K562 (cell line): ENCODE measurements at regions not wholly inside any gene's neighbourhood (a gene's known extent, or its start where the extent isn't known, plus 50 kb on each side); places are given as distances from the start of the nearest gene placed in this dataset.

Experiments used
- ATAC-seq: fragments of 200-7000 bp; cut with Tn5 transposase; 3 replicates; pipeline ENCODE4 v1.9.1; 2020; ENCODE audit warnings: moderate library complexity
- BruUV-seq: library from RNA; stranded (reverse); fragments of 400-500 nt; replicated peaks from 2 replicates; lab custom pipeline; 2021; lab: Mats Ljungman, UMichigan
- CTCF ChIA-PET: fragments of 300-600 bp; formaldehyde crosslinking; extraction: SDS; loops from one replicate; lab custom pipeline; 2021; ENCODE audit warnings: low intra/inter-chr PET ratio; lab: Yijun Ruan, JAX
- POLR2A ChIA-PET: fragments of 300-600, 350-650 bp; sonication (Branson Sonifier 250); formaldehyde crosslinking; extraction: SDS; loops from one replicate; lab custom pipeline; 2021; ENCODE audit warnings: antibody characterized with exemption, inconsistent platforms; lab: Yijun Ruan, JAX
- DNase-seq, 4 experiments: peaks; one replicate each; pipeline versions ENCODE4 v3.0.0 to v3.0.0-alpha.2; 2011 to 2018; ENCODE audit warnings: low spot score in 3 of 4, mixed read lengths in 3 of 4; ENCODE audit errors: extremely low read depth in 1 of 4
- FAIRE-seq: peaks from 2 replicates; lab custom pipeline; 2011; peaks lifted over from hg19 to GRCh38; lab: Jason Lieb, UNC
- H2AFZ ChIP-seq: 2 replicates; pipeline ENCODE4 v1.6.0; 2011; ENCODE audit warnings: low read depth, low read length, control low read depth, inconsistent platforms
- H3K27ac ChIP-seq: fragments of 200-600 bp; 3 replicates; pipeline ENCODE4 v1.8.0; 2011; ENCODE audit warnings: low read depth, mild to moderate bottlenecking, control low read depth, inconsistent platforms, low read length, moderate library complexity, mixed read lengths; ENCODE audit errors: extremely low read depth
- H3K27me3 ChIP-seq, 2 experiments: fragments of 300-600 bp in 1 of 2; 2 replicates in 1 of 2; 3 replicates in 1 of 2; pipeline versions ENCODE4 v1.6.0 to v1.8.0; 2011; ENCODE audit warnings: inconsistent platforms in 2 of 2, low read length in 2 of 2, mild to moderate bottlenecking in 1 of 2, mixed read lengths in 1 of 2, moderate library complexity in 1 of 2; ENCODE audit not compliant: control insufficient read depth in 2 of 2, insufficient read depth in 2 of 2
- H3K36me3 ChIP-seq: fragments of 300-600 bp; 3 replicates; pipeline ENCODE4 v1.8.0; 2011; ENCODE audit warnings: mild to moderate bottlenecking, low read length, inconsistent platforms; ENCODE audit not compliant: control insufficient read depth, insufficient read depth
- H3K4me1 ChIP-seq, 2 experiments: fragments of 200-600 bp in 1 of 2; replicated peaks in 1 of 2; 2 replicates in 1 of 2; 3 replicates in 1 of 2; pipeline versions ENCODE4 v1.5.1 to v1.8.0; 2011; ENCODE audit warnings: inconsistent platforms in 2 of 2, low read length in 2 of 2, mild to moderate bottlenecking in 1 of 2, mixed read lengths in 1 of 2, moderate library complexity in 1 of 2; ENCODE audit not compliant: control insufficient read depth in 2 of 2, insufficient read depth in 2 of 2
- H3K4me2 ChIP-seq: 2 replicates; pipeline ENCODE4 v1.6.1; 2011; ENCODE audit warnings: low read length, control low read depth, inconsistent platforms, mixed read lengths; ENCODE audit not compliant: insufficient read depth
- H3K4me3 ChIP-seq: fragments of 200-600 bp; sonication (generic), shearing (Covaris generic); 2 replicates; pipeline ENCODE4 v1.5.1; 2016; ENCODE audit warnings: control low read depth, inconsistent platforms
- H3K79me2 ChIP-seq: fragments of 200-600 bp; 3 replicates; pipeline ENCODE4 v1.8.0; 2011; ENCODE audit warnings: low read length, inconsistent platforms; ENCODE audit not compliant: control insufficient read depth, insufficient read depth
- H3K9ac ChIP-seq, 2 experiments: 2 replicates each; pipeline versions ENCODE4 v1.6.0 to v1.6.1; 2011; ENCODE audit warnings: low read depth in 2 of 2, low read length in 2 of 2, control low read depth in 1 of 2, inconsistent platforms in 1 of 2, mild to moderate bottlenecking in 1 of 2, mixed read lengths in 1 of 2; ENCODE audit not compliant: insufficient read depth in 1 of 2
- H3K9me1 ChIP-seq: one replicate; pipeline ENCODE4 v1.6.0; 2011; ENCODE audit warnings: inconsistent platforms, mild to moderate bottlenecking, low read length, moderate library complexity; ENCODE audit not compliant: control insufficient read depth, insufficient read depth
- H3K9me3 ChIP-seq: replicated peaks from 2 replicates; pipeline ENCODE4 v1.5.1; 2011; ENCODE audit warnings: low read depth, low read length, inconsistent platforms; ENCODE audit not compliant: control insufficient read depth, insufficient read depth
- H4K20me1 ChIP-seq: replicated peaks from 2 replicates; pipeline ENCODE4 v1.6.1; 2011; ENCODE audit warnings: low read length, inconsistent platforms, mixed read lengths; ENCODE audit not compliant: control insufficient read depth, insufficient read depth
- HDAC1 ChIP-seq, 2 experiments: fragments of 450-650 bp; IDR thresholded peaks; 2 replicates each; pipeline ENCODE4 v1.6.1; 2016 to 2017; ENCODE audit warnings: inconsistent platforms in 1 of 2, mild to moderate bottlenecking in 1 of 2, moderate library complexity in 1 of 2
- MGA ChIP-seq: fragments of 450-650 bp; IDR thresholded peaks from 2 replicates; pipeline ENCODE4 v1.6.1; 2016; ENCODE audit warnings: mild to moderate bottlenecking, moderate library complexity
- NBN ChIP-seq: fragments of 450-650 bp; IDR thresholded peaks from 2 replicates; pipeline ENCODE4 v1.6.1; 2016; ENCODE audit warnings: low read depth, mild to moderate bottlenecking
- NFE2 ChIP-seq: IDR thresholded peaks from 2 replicates; pipeline ENCODE4 v1.6.1; 2014; ENCODE audit warnings: antibody characterized with exemption, low read depth
- PRDM10 ChIP-seq: fragments of 450-650 bp; IDR thresholded peaks from 2 replicates; pipeline ENCODE4 v1.6.1; 2018; ENCODE audit not compliant: partially characterized antibody
- SRSF3 ChIP-seq: fragments of 200-400 bp; formaldehyde crosslinking; IDR thresholded peaks from 2 replicates; pipeline ENCODE4 v1.6.1; 2016; ENCODE audit warnings: mild to moderate bottlenecking, low read length, moderate library complexity; ENCODE audit not compliant: insufficient read depth
- ZNF212 ChIP-seq: fragments of 450-650 bp; formaldehyde crosslinking; IDR thresholded peaks from 2 replicates; pipeline ENCODE4 v1.4.0; 2020; ENCODE audit warnings: mild to moderate bottlenecking
- ZNF507 ChIP-seq: conservative IDR thresholded peaks from 2 replicates; pipeline ENCODE4 v1.6.1; 2017; ENCODE audit warnings: missing genetic modification characterization, missing compliant biosample characterization
- WGBS: fragments of 100-300 bp; shearing (Covaris generic); methylation state at CpG from one replicate; pipeline ENCODE4 v1.1.6; 2016; ENCODE audit warnings: low coverage, mixed read lengths; ENCODE audit not compliant: insufficient coverage; ENCODE audit errors: missing lambda C conversion rate; 5-methylcytosine and 5-hydroxymethylcytosine counted together
- in situ Hi-C: fragments of 300-500 bp; cut with MboI; formaldehyde crosslinking; loops from 4 replicates; pipeline ENCODE4 v1.15.0; 2018; ENCODE audit warnings: inconsistent platforms, mixed read lengths
- intact Hi-C: fragments of 100-400 bp; cut with micrococcal nuclease; formaldehyde crosslinking; loops from 2 replicates; pipeline ENCODE4 v1.14.2; 2022

GRCh38 chr14:37681486-37681885 lies 86.1 kb downstream of the TTC6 start:
- Histone ChIP-seq H3K9ac (no peak overlapping the region), H3K79me2 (no peaks in the 10 kb centered on the region), H4K20me1 (no peaks in the 10 kb centered on the region), H3K27me3 (no peaks in the 10 kb centered on the region), H3K9me3 (no peaks in the 10 kb centered on the region), H3K36me3 (no peaks in the 10 kb centered on the region), H3K4me2 (no peak overlapping the region), H2AFZ (no peak overlapping the region), H3K4me1 (no peaks in the 10 kb centered on the region), H3K4me3 (no peak overlapping the region), H3K9me1 (no peaks in the 10 kb centered on the region), H3K27ac (no peak overlapping the region)
- CTCF ChIA-PET = no interaction called here
- POLR2A ChIA-PET = no interaction called here
- in situ Hi-C loops (no loop called here), intact Hi-C loops (no loop called here)
- 7% methylated on average over 3 of the region's 3 CpGs for WGBS
- DNase-seq = no peak
- BruUV-seq = no TSS peak
- no peak for ATAC-seq
- FAIRE-seq = no peak
- TF ChIP-seq MGA (no peak), ZNF507 (tag) (no peak), SRSF3 (no peak), ZNF212 (CRISPR knock-in tag) (no peak), NFE2 (no peak), NBN (no peak), HDAC1 (IDR thresholded peaks at IDR 0.05) (no peak), PRDM10 (no peak)
